ENCODE measurements at regions not wholly inside any gene's neighbourhood (a gene's known extent, or its start where the extent isn't known, plus 50 kb on each side); places are given as distances from the start of the nearest gene placed in this dataset.
A peak's percentile ranks its signal among the peaks of the same experiment; 100 is the strongest.

GRCh38 chr4:185911556-185912064 lies 99.6 kb upstream of the SORBS2 start:
- Histone ChIP-seq H3K4me3 (ENCODE audit: extremely low read depth, insufficient read depth, low read length, poor library complexity, severe bottlenecking) (no peak overlapping the region), H3K9me3 (ENCODE audit: control insufficient read depth, low read length) (no peaks in the 10 kb centered on the region), H3K4me1 (ENCODE audit: control insufficient read depth, insufficient read depth, low read length, poor library complexity, severe bottlenecking) (no peaks in the 10 kb centered on the region), H3K36me3 (ENCODE audit: control insufficient read depth, insufficient read depth, low read length) (no peaks in the 10 kb centered on the region), H3K27ac (ENCODE audit: low read depth, low read length, severe bottlenecking) (no peak overlapping the region)
- 89 to 100% methylated on average over 3 to 4 of the region's 4 CpGs for WGBS, 2 experiments (ENCODE audit: insufficient coverage in 2 of 2)

GRCh38 chr4:185912779-185913178 lies 100.8 kb upstream of the SORBS2 start:
- no peaks in the 10 kb centered on the region for H3K4me1 ChIP-seq (ENCODE audit: control insufficient read depth, insufficient read depth, low read length, poor library complexity, severe bottlenecking)
- WGBS, 2 experiments (ENCODE audit: insufficient coverage in 2 of 2): no CpG with 5 or more reads among the region's 4 CpGs
- H3K4me3 ChIP-seq (ENCODE audit: extremely low read depth, insufficient read depth, low read length, poor library complexity, severe bottlenecking): no peak overlapping the region
- no peaks in the 10 kb centered on the region for H3K9me3 ChIP-seq (ENCODE audit: control insufficient read depth, low read length)
- no peaks in the 10 kb centered on the region for H3K36me3 ChIP-seq (ENCODE audit: control insufficient read depth, insufficient read depth, low read length)
- no peak overlapping the region for H3K27ac ChIP-seq (ENCODE audit: low read depth, low read length, severe bottlenecking)

GRCh38 chr4:185914583-185915199 lies 102.7 kb upstream of the SORBS2 start:
- H3K27ac ChIP-seq (ENCODE audit: low read depth, low read length, severe bottlenecking): peak overlapping the region; percentile 20
- no peaks in the 10 kb centered on the region for H3K4me1 ChIP-seq (ENCODE audit: control insufficient read depth, insufficient read depth, low read length, poor library complexity, severe bottlenecking)
- WGBS, 2 experiments (ENCODE audit: insufficient coverage in 2 of 2): 87 to 88% methylated on average over 3 to 5 of the region's 11 CpGs
- H3K4me3 ChIP-seq (ENCODE audit: extremely low read depth, insufficient read depth, low read length, poor library complexity, severe bottlenecking): no peak overlapping the region
- no peaks in the 10 kb centered on the region for H3K36me3 ChIP-seq (ENCODE audit: control insufficient read depth, insufficient read depth, low read length)
- H3K9me3 ChIP-seq (ENCODE audit: control insufficient read depth, low read length): no peaks in the 10 kb centered on the region

GRCh38 chr4:185915271-185915670 lies 103.3 kb upstream of the SORBS2 start:
- Histone ChIP-seq H3K4me3 (ENCODE audit: extremely low read depth, insufficient read depth, low read length, poor library complexity, severe bottlenecking) (no peak overlapping the region), H3K36me3 (ENCODE audit: control insufficient read depth, insufficient read depth, low read length) (no peaks in the 10 kb centered on the region), H3K27ac (ENCODE audit: low read depth, low read length, severe bottlenecking) (peak overlapping the region; percentile 20), H3K4me1 (ENCODE audit: control insufficient read depth, insufficient read depth, low read length, poor library complexity, severe bottlenecking) (peaks cover 3% of the 10 kb centered on the region), H3K9me3 (ENCODE audit: control insufficient read depth, low read length) (no peaks in the 10 kb centered on the region)
- 41 to 54% methylated on average over 2 of the region's 2 CpGs for WGBS, 2 experiments (ENCODE audit: insufficient coverage in 2 of 2)

GRCh38 chr4:185915817-185916216 lies 103.8 kb upstream of the SORBS2 start:
- 89 to 95% methylated on average over 4 of the region's 4 CpGs for WGBS, 2 experiments (ENCODE audit: insufficient coverage in 2 of 2)
- H3K4me1 ChIP-seq (ENCODE audit: control insufficient read depth, insufficient read depth, low read length, poor library complexity, severe bottlenecking): peaks cover 5% of the 10 kb centered on the region
- no peaks in the 10 kb centered on the region for H3K9me3 ChIP-seq (ENCODE audit: control insufficient read depth, low read length)
- H3K4me3 ChIP-seq (ENCODE audit: extremely low read depth, insufficient read depth, low read length, poor library complexity, severe bottlenecking): no peak overlapping the region
- no peak overlapping the region for H3K27ac ChIP-seq (ENCODE audit: low read depth, low read length, severe bottlenecking)
- H3K36me3 ChIP-seq (ENCODE audit: control insufficient read depth, insufficient read depth, low read length): no peaks in the 10 kb centered on the region

- H3K36me3 ChIP-seq (ENCODE audit: control insufficient read depth, insufficient read depth, low read length): no peaks in the 10 kb centered on the region
- H3K27ac ChIP-seq (ENCODE audit: low read depth, low read length, severe bottlenecking): no peak overlapping the region
- no peaks in the 10 kb centered on the region for H3K9me3 ChIP-seq (ENCODE audit: control insufficient read depth, low read length)
- H3K4me1 ChIP-seq (ENCODE audit: control insufficient read depth, insufficient read depth, low read length, poor library complexity, severe bottlenecking): peaks cover 9% of the 10 kb centered on the region
- no peak overlapping the region for H3K4me3 ChIP-seq (ENCODE audit: extremely low read depth, insufficient read depth, low read length, poor library complexity, severe bottlenecking)
- WGBS, 2 experiments (ENCODE audit: insufficient coverage in 2 of 2): 100% methylated on average over 1 of the region's 4 CpGs
Observed at GRCh38 chr4:185916231-185916630, 104.2 kb upstream of the SORBS2 start.

GRCh38 chr4:185916683-185917082 lies 104.7 kb upstream of the SORBS2 start:
- Histone ChIP-seq H3K36me3 (ENCODE audit: control insufficient read depth, insufficient read depth, low read length) (no peaks in the 10 kb centered on the region), H3K4me3 (ENCODE audit: extremely low read depth, insufficient read depth, low read length, poor library complexity, severe bottlenecking) (no peak overlapping the region), H3K4me1 (ENCODE audit: control insufficient read depth, insufficient read depth, low read length, poor library complexity, severe bottlenecking) (peaks cover 14% of the 10 kb centered on the region), H3K9me3 (ENCODE audit: control insufficient read depth, low read length) (no peaks in the 10 kb centered on the region), H3K27ac (ENCODE audit: low read depth, low read length, severe bottlenecking) (no peak overlapping the region)
- WGBS, 2 experiments (ENCODE audit: insufficient coverage in 2 of 2): 69 to 100% methylated on average over 1 to 2 of the region's 4 CpGs

- peaks cover 16% of the 10 kb centered on the region for H3K4me1 ChIP-seq (ENCODE audit: control insufficient read depth, insufficient read depth, low read length, poor library complexity, severe bottlenecking)
- WGBS, 2 experiments (ENCODE audit: insufficient coverage in 2 of 2): 94% methylated on average over 3 of the region's 4 CpGs; no CpG with 5 or more reads in 1 of the 2 experiments
Observed at GRCh38 chr4:185919107-185919506, 107.1 kb upstream of the SORBS2 start.

GRCh38 chr4:185920171-185920570 lies 108.2 kb upstream of the SORBS2 start:
- Histone ChIP-seq H3K4me3 (ENCODE audit: extremely low read depth, insufficient read depth, low read length, poor library complexity, severe bottlenecking) (no peak overlapping the region), H3K36me3 (ENCODE audit: control insufficient read depth, insufficient read depth, low read length) (no peaks in the 10 kb centered on the region), H3K27ac (ENCODE audit: low read depth, low read length, severe bottlenecking) (no peak overlapping the region), H3K9me3 (ENCODE audit: control insufficient read depth, low read length) (no peaks in the 10 kb centered on the region), H3K4me1 (ENCODE audit: control insufficient read depth, insufficient read depth, low read length, poor library complexity, severe bottlenecking) (peaks cover 16% of the 10 kb centered on the region)
- WGBS, 2 experiments (ENCODE audit: insufficient coverage in 2 of 2): 77 to 86% methylated on average over 5 of the region's 6 CpGs

More at GRCh38 chr4:185919107-185919506, 107.1 kb upstream of the SORBS2 start:
- Histone ChIP-seq H3K36me3 (ENCODE audit: control insufficient read depth, insufficient read depth, low read length) (no peaks in the 10 kb centered on the region), H3K4me3 (ENCODE audit: extremely low read depth, insufficient read depth, low read length, poor library complexity, severe bottlenecking) (no peak overlapping the region), H3K9me3 (ENCODE audit: control insufficient read depth, low read length) (no peaks in the 10 kb centered on the region), H3K27ac (ENCODE audit: low read depth, low read length, severe bottlenecking) (no peak overlapping the region)

GRCh38 chr4:185920691-185921260 lies 108.8 kb upstream of the SORBS2 start:
- H3K9me3 ChIP-seq (ENCODE audit: control insufficient read depth, low read length): no peaks in the 10 kb centered on the region
- no peak overlapping the region for H3K4me3 ChIP-seq (ENCODE audit: extremely low read depth, insufficient read depth, low read length, poor library complexity, severe bottlenecking)
- 81 to 84% methylated on average over 5 to 8 of the region's 10 CpGs for WGBS, 2 experiments (ENCODE audit: insufficient coverage in 2 of 2)
- peaks cover 19% of the 10 kb centered on the region for H3K4me1 ChIP-seq (ENCODE audit: control insufficient read depth, insufficient read depth, low read length, poor library complexity, severe bottlenecking)
- H3K36me3 ChIP-seq (ENCODE audit: control insufficient read depth, insufficient read depth, low read length): no peaks in the 10 kb centered on the region
- H3K27ac ChIP-seq (ENCODE audit: low read depth, low read length, severe bottlenecking): peak overlapping the region; percentile 64

Measured in mesodermal cell (in vitro differentiated cells).